CD1c-positive myeloid dendritic cell (primary cell): ENCODE measurements at regions not wholly inside any gene's neighbourhood (a gene's known extent, or its start where the extent isn't known, plus 50 kb on each side); places are given as distances from the start of the nearest gene placed in this dataset.

Experiments
- DNase-seq: peaks from one replicate; pipeline ENCODE4 v3.0.0-alpha.2; 2016; ENCODE audit errors: extremely low spot score

DNA sequence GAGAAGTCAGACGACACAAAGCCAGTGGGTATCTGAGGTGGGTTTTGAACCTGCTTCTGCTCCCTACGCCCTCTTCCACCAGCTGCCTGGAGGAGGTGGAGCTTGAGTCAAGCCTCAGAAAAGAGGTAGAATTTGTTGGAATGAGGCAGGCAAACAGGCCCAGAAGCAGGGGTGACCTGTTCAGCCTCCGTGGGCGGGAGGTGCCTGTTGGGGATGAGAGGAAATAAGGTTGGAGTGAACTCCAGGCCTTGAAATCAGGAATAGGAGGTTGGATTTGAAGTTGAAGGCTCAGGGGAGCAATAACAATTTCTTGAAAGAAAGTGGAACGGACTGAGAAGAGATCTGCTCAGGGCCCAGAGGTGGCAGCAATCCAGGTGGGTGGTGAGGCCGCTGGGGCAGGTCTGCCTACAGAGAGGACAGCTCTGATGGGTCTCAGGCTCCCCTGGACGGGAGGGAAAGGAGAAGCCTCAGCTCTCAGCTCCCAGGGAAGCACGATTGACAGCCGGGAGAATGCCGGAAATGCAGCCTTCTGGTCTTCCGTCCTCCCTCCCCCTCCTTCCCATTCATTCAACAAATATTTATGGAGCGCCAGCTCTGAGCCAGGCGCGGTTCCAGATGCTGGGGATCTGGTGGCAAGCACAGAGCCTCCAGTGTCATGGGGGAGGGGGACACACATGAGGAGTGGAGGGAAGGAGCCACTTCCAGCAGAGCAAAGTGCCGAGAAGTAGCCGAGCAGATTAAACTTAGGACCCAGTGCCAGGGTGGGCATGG lies 61.9 kb upstream of the CIBAR2 start:
- no peak for DNase-seq

DNA sequence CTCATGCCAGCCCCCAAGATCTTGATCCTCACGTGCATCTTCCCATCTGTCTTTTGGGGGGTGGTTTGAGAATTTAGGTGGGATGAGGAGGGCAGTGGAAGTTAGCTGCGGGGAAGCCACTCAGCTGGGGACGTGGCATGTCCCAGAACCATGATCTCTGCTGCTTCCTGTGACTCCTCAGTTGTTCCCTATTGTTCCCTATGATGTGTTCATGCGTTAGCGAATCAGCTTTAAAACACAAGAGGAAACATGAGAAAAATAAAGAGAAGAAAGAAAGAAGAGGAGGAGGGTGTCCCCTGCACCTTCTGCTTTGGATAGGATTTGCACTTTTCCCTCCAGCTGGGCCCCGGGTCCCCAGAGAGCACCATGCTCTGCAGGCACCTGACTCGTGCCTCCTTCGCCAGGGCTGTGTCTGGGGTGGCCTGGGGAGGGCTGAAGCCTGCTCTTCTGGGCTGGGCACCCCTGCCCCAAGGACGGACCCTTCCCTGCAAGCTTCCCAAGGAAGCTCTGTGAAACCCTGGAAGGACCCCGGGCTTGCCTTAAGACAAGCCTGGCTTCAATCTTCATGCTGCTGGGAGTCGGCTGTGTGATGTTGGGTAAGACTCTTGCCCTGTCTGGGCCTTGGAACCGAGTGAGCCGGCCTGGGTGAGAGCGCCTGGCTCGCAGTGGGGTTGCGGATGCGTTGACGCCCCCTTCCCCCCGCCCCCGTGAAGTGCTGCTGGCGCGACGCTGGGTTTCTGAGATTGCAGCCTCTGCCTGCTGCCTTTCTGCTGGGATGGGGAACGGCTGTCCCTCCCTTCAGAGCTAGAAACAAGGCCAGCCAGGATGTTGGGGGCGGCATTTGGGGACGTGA lies 62.8 kb upstream of the CIBAR2 start:
- no peak for DNase-seq

DNA sequence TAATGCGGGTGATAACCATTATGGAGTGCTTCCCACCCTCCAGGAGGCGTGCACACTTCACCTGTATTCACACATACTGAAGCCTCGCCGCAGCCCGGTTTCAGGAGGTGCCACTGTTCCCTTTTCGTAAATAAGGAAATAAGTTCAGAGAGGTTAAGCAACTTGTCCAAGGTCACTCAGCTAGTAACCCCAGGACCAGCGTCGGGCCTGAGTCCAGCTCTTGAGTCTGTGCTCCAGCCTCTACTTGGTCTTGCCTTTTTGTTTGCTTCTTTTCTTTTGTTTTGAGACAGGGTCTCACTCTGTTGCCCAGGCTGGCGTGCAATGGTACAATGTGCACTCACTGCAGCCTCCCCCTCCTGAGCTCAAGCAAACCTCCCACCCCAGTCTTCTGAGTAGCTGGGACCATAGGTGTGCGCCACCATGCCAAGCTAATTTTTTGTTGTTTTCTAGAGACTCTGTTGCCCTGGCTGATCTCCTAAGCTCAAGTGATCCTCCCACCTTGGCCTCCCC lies 63.5 kb upstream of the CIBAR2 start:
- DNase-seq: no peak

- no peak for DNase-seq
Measured at GRCh38 chr16:85176541-85177447, 64.5 kb upstream of the CIBAR2 start.

DNA sequence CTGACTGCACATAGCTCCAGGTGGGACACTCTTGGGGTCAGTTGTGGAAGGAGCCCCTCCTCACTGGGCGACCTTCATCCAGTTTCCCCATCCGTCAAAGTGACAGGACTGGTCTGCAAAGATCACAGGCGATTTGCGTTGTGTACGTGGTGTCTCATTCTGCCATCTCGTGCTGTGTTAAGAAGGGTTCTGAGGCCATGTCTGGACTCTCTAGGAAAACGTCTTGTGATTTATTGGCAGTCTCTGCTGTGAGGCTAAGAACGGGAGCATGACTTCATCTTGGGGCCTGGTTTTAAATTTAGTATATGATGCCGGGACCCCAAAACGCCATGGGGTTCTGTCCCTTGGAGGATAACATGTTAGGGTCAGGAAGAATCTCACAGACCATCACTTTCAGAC lies 65.2 kb upstream of the CIBAR2 start:
- no peak for DNase-seq

GRCh38 chr16:85178006-85178591 lies 65.8 kb upstream of the CIBAR2 start:
- DNase-seq: no peak

GRCh38 chr16:85178596-85178995 lies 66.3 kb upstream of the CIBAR2 start:
- no peak for DNase-seq

DNA sequence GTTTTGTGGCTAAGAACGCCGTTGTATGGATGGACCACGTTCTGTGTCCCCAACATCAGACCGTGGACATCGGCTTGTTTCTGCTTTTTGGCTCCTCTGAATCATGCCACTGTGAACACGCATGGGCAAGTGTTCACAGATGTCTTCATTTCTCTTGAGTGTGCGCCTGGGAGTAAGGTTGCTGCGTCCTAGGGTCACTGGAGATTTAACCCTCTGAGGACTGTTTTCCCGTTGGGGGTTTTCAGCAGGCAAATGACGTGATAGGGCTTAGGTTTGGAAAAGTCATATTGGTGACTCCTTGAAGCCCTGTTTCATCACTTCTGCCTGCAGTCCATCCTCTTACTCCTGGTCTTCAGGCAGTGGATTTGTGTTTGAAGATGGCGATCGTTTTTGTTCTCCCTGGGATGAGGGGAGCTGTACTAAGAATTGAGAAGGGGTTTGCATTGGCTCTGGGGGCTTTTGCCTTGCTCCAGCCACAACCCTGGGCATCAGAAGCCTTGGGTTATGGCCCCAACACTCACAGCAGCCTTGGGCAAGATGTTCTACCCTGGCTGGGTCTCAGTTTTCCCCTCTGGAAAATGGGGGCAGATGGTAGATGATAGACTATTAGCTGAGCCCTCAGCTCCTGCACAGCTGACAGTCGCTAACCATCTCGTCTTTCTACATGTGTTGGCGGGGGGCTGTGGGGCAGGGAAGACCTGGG lies 67.2 kb upstream of the CIBAR2 start:
- no peak for DNase-seq

- DNase-seq: no peak
Measured at GRCh38 chr16:85180047-85180826, 68.0 kb upstream of the CIBAR2 start.

DNA sequence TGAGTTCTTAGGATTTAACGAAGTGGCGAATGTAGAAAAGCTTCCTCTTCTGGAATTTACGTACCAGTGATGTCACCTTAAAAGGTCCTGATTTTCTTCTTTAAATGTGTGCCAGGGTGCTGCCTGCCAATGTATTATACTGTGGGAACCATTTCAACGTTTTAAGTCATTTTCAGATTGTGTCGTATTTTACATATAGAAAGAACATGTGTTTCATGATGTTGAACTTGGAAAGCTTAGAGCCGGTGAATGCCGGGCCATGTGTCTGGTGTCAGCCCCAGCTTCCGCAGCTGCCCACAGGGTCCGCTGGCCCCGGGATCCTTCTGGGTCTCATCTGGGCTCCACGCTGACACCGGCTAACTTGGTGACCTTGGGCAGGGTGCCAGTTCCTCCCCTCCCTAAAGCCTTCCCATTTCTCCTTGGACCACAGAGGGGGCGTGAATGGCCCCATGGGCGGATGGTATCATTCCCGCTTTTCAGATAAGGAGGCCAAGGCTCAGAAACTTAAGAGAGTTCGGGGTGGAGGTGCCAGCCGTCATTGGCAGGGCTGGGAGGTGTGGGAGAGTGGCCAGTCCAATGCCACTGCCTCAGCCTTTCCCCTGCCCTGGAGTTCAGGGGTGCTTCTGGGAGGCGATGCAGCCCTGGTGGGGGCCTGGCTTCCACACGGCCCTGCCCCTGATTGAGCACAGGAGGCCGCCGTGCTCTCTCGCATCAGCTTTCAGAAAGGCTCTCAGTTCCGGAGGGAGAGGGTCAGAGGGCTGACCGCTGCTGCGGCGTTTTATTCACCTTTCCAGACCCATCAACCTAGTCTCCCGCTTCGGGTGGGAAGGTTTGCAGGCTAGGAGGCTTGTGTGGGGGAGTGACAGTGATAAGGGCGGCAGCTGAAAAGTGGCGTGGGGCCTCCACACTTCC lies 68.8 kb upstream of the CIBAR2 start:
- DNase-seq: no peak

GRCh38 chr16:85181739-85182129 lies 69.5 kb upstream of the CIBAR2 start:
- no peak for DNase-seq

DNA sequence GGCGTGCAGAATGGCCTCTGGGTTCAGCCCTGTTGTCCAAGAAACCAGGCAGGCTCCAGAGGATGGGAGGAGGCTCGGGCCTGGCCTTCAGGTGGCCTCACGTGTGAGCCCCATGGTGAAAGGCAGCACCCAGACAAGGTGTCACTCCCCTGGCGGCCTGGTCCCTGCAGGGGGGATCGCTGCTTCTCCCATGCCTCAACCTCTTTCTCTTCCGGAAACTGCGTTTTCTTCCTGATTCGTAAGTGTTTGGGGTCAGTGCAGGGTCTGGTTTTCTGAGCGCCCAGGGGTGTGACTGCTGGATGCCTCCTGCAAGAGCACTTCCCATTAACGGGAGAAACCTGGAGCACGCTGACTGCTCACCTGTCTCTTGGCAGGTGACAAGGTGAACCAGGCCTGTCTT lies 70.0 kb upstream of the CIBAR2 start:
- no peak for DNase-seq

GRCh38 chr16:85182774-85183173 lies 70.5 kb upstream of the CIBAR2 start:
- no peak for DNase-seq

DNA sequence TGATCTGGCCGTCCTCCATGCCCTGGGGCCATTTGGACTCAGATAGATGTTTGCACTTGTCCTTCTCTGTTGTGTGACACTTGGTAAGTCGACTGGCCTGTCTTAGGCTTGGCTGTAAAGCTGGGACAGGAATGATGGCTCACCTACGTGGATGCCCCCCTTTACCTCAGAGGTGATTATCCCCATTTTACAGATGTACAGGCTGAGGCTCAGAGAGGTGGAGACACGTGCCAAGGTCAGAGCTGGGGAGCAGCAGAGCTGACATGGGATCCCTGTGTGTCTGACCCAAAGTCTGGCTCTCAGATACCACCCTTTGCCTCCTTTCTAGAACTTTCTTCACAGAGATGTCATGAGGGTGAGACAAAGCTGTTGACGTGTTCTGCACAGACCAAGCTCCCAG lies 71.3 kb upstream of the CIBAR2 start:
- DNase-seq: no peak

DNA sequence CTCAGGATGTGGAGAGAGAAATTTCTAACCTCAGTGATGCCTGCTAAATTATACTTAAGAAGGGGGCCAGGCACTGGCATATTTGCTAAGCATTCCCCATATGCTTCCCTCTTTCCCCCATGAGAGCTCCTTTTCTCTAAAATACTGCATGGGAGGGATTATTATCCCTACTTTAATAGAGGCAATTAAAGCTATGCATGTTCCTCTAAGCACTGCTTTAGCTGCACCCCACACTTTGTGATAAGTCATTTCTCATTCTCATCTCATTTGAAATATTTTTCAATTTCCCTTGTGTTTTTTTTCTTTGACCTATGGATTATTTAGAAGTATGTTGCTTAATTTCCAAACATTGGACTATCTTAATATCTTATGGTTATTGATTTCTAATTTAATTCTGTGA lies 72.1 kb upstream of the CIBAR2 start:
- DNase-seq: no peak

DNA sequence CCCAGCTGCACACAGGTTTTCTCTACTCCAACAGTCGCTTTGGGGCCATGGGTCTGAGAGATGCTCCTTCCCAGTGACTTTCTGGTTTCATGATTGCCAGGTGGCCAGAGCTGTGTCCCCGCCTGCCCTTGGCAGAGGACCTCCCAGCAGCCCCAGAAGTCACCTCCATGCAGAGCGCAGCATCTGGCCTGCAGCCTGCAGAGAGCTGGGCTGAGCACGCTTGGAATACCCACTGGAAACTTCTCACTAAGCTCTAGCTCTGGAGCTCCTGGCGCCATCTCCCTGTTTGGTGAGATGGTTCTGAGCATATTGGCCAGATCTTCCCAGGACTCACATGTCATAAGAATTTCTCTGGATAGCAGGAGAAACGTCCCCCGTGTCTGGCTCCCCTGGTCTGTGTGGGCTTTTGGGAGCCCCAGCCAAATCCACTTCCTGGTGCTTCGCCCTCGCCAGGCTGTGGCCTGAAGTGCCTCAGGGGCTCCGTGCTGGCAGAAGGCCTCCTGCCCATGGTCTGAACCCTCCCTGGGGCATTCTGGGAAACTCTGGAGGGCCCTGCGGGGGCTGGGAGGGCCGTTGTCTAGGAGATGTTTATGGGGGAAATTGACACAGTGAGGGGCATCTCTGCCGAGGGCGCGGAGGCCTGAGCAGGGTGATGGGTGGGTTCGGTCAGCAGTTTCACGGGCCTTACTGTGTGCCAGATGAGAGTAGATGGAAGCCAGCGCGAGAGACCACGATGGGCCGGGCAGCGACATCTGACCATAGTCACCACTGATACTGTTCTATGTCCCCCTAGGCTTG lies 73.2 kb upstream of the CIBAR2 start:
- DNase-seq: no peak

- no peak for DNase-seq
Measured at GRCh38 chr16:85187002-85187401, 74.7 kb upstream of the CIBAR2 start.

- no peak for DNase-seq
Measured at GRCh38 chr16:85187447-85187846, 75.2 kb upstream of the CIBAR2 start.
